ENCODE measurements at regions not wholly inside any gene's neighbourhood (a gene's known extent, or its start where the extent isn't known, plus 50 kb on each side); places are given as distances from the start of the nearest gene placed in this dataset.

DNA sequence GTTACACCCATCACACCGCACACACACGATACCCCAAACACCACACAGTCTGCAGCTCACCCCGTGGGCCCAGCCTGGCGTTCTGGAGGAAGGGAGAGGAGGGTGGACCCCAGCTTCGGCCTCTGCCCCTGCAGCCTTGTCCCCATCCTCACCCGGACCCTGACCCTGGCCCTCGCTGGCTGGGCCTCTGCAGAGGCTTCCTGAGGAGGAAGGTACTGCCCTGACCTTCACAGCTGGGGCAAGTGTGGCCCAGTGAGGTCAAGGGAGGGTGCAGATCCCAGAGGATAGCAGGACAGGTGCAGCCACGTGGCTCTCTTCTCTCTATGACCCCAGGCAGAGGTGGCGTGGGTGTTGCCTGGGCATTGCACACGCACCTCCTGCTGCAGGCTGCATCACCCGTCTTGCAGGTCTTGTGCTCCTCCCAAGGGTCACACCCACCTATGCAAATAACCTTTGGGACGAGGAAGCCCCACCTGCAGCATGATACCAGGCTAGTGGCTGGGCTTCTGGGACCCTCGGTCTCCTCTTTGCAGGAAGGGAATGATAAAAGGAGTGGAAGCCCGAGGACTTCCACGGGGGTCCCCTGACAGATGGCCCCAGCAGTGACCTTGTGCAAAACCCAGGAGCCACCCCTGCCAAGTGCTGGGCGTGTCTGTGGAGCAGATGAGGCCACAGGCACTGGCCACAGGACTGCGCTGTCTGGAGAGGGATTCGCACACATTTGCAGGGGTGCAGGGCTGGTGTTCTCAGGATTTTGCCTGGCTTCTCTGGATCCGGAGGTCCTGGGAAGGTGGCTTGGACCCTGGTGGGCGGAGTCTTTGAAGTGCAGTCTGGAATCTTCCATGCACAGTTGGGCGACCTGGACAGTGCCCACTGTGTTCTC, 1241.5 kb downstream of the BRD1 start:
- no peak for TF ChIP-seq CTCF (IDR thresholded peaks at IDR 0.05; ENCODE audit: low read depth, low read length, missing control alignments)
- in situ Hi-C loops (cut with HindIII; ENCODE audit: low sequenced_read_pairs) = no loop called here

GRCh38 chr22:48584170-48584569, 1243.5 kb downstream of the BRD1 start:
- no peak for DNase-seq (ENCODE audit: low read depth)
- in situ Hi-C loops (cut with HindIII; ENCODE audit: low sequenced_read_pairs) = no loop called here
- H3K4me3 ChIP-seq (ENCODE audit: low read depth, low read length) = no peak overlapping the region
- TF ChIP-seq CTCF (IDR thresholded peaks at IDR 0.05; ENCODE audit: low read depth, low read length, missing control alignments) = no peak

More for the DNA sequence above, 1241.5 kb downstream of the BRD1 start:
- DNase-seq (ENCODE audit: low read depth) = no peak
- H3K4me3 ChIP-seq (ENCODE audit: low read depth, low read length) = no peak overlapping the region

DNA sequence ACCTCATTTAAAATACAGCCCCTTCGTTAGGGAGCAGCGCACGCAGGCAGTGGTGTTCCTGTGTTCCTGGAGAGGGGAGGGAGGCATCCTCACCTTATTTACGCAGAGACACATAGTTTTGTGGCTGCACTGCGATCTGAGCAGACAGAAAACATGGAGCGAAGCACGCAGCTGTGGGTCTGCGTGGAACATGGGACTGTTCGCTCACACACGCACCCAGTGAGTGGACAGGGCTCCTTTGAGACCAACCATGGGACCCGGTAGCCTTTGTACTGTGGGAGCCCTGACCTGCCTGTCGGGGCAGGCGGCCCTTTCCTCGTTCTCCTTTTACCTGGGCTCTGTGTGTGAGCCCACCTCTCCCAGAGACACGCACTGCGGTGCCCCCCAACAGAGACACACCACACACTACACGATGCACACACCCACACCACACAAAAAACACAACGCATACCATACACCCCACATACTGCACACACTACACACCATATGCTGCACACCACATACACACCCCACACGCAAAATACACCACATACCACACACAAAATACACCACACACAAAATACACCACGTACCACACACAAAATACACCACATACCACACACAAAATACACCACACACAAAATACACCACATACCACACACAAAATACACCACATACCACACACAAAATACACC, 1245.7 kb downstream of the BRD1 start:
- TF ChIP-seq CTCF (IDR thresholded peaks at IDR 0.05; ENCODE audit: low read depth, low read length, missing control alignments) = no peak
- H3K4me3 ChIP-seq (ENCODE audit: low read depth, low read length) = no peak overlapping the region
- in situ Hi-C loops (cut with HindIII; ENCODE audit: low sequenced_read_pairs) = no loop called here
- no peak for DNase-seq (ENCODE audit: low read depth)

- no peak overlapping the region for H3K4me3 ChIP-seq (ENCODE audit: low read depth, low read length)
- in situ Hi-C loops (cut with HindIII; ENCODE audit: low sequenced_read_pairs) = no loop called here
- no peak for DNase-seq (ENCODE audit: low read depth)
- no peak for TF ChIP-seq CTCF (IDR thresholded peaks at IDR 0.05; ENCODE audit: low read depth, low read length, missing control alignments)
Measured at GRCh38 chr22:48581205-48581766, 1246.4 kb downstream of the BRD1 start.

DNA sequence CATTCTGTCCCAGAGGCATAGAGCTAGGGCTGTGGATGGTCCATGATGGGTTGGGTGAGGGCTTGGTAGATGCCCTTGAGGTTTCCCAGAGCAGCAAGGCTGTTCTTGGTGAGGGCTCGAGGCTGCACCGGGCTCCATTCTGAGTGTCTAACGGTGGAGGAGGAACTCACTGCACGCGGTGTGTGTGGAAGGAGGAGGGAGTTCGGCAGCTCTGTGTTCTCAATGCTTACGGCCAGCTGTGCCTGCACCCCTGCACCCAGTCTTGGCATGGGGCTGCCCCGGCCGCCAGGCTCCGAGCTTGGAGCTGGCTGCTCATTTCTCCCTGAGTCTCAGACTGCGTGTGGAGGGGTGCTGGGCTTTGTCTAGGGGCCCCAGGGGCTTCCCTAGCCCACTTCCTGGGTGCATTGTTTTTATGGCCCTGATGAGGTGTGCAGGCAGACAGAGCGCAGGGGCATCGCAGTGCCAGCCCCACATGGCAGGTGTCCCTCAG, 1247.1 kb downstream of the BRD1 start:
- no peak overlapping the region for H3K4me3 ChIP-seq (ENCODE audit: low read depth, low read length)
- no peak for DNase-seq (ENCODE audit: low read depth)
- in situ Hi-C loops (cut with HindIII; ENCODE audit: low sequenced_read_pairs) = no loop called here
- no peak for TF ChIP-seq CTCF (IDR thresholded peaks at IDR 0.05; ENCODE audit: low read depth, low read length, missing control alignments)

DNA sequence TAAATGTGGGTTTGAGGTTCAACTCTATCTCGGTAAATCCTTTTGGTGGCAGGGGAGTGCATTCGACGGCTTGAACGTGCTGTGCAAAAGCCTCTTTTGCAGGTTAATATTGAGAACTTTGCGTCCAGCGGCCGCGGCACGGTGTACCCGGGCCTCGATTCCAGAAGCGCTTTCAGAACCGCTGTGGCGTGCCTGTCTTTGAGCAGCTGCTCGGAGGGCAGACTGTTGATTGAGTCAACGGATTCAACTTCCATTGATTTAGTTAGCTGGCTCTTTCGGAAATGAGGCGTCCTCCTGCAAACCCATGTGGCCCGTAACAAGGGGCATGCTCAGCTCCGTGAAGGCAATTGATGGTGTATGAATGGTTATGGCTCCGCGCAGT, 1247.8 kb downstream of the BRD1 start:
- no peak for TF ChIP-seq CTCF (IDR thresholded peaks at IDR 0.05; ENCODE audit: low read depth, low read length, missing control alignments)
- DNase-seq (ENCODE audit: low read depth) = no peak
- in situ Hi-C loops (cut with HindIII; ENCODE audit: low sequenced_read_pairs) = no loop called here
- no peak overlapping the region for H3K4me3 ChIP-seq (ENCODE audit: low read depth, low read length)
